ENCODE measurements at regions not wholly inside any gene's neighbourhood (a gene's known extent, or its start where the extent isn't known, plus 50 kb on each side); places are given as distances from the start of the nearest gene placed in this dataset.
"Not testable (repeated sequence)": the region's sequence is repeated elsewhere in the genome, so short reads cannot be mapped to it uniquely, and the experiment has no call there.

GRCh38 chr3:153551536-153552285 is 389.7 kb downstream of the RAP2B start:
- Histone ChIP-seq H3K9me3 (peaks cover 0 to under 1% (median 0%) of the 10 kb centered on the region in 8 donors), H3K36me3 (no peaks in the 10 kb centered on the region), H3K4me1 (no peaks in the 10 kb centered on the region), H3K27ac (no peak overlapping the region), H3K27me3 (replicated peaks in 1 of 7) (no peaks in the 10 kb centered on the region), H3K4me3 (no peak overlapping the region)
- intact Hi-C loops (cut with DNase I; ENCODE audit: low total_unique reads), result no loop called here
- TF ChIP-seq POLR2AphosphoS5 (IDR thresholded peaks at IDR 0.05) (no peak), CTCF (IDR thresholded peaks at IDR 0.05 in 8 of 11, conservative IDR thresholded peaks at IDR 0.05 in 3 of 11) (no peak), POLR2A (IDR thresholded peaks at IDR 0.05) (no peak)
- no peak for DNase-seq
- 62 to 89% (median 79%) methylated on average over 4 of the region's 4 CpGs for WGBS, 5 donors

- Histone ChIP-seq H3K9me3 (peaks cover 0 to 9% (median 2%) of the 10 kb centered on the region in 8 donors), H3K27ac (no peak overlapping the region), H3K4me1 (no peaks in the 10 kb centered on the region), H3K27me3 (replicated peaks in 1 of 7) (no peaks in the 10 kb centered on the region), H3K36me3 (no peaks in the 10 kb centered on the region), H3K4me3 (no peak overlapping the region)
- 76 to 83% (median 77%) methylated on average over 11 of the region's 11 CpGs for WGBS, 5 donors
- TF ChIP-seq POLR2A (IDR thresholded peaks at IDR 0.05) (no peak), CTCF (IDR thresholded peaks at IDR 0.05 in 8 of 11, conservative IDR thresholded peaks at IDR 0.05 in 3 of 11) (no peak), POLR2AphosphoS5 (IDR thresholded peaks at IDR 0.05) (no peak)
- intact Hi-C loops (cut with DNase I; ENCODE audit: low total_unique reads), result no loop called here
- no peak for DNase-seq
Observed at GRCh38 chr3:153552887-153553604, 391.0 kb downstream of the RAP2B start.

GRCh38 chr3:153553605-153553945 is 391.5 kb downstream of the RAP2B start:
- no peak for TF ChIP-seq POLR2A (IDR thresholded peaks at IDR 0.05)
- TF ChIP-seq POLR2AphosphoS5 (IDR thresholded peaks at IDR 0.05), result no peak
- TF ChIP-seq CTCF (IDR thresholded peaks at IDR 0.05 in 8 of 11, conservative IDR thresholded peaks at IDR 0.05 in 3 of 11), result no peak
- intact Hi-C loops (cut with DNase I; ENCODE audit: low total_unique reads), result no loop called here
- Histone ChIP-seq H3K27ac (no peak overlapping the region), H3K9me3 (peaks cover 0 to 14% (median 8%) of the 10 kb centered on the region in 8 donors), H3K27me3 (replicated peaks in 1 of 7) (no peaks in the 10 kb centered on the region), H3K4me1 (no peaks in the 10 kb centered on the region), H3K4me3 (no peak overlapping the region), H3K36me3 (no peaks in the 10 kb centered on the region)
- WGBS, 5 donors, result 81 to 95% (median 88%) methylated on average over 2 of the region's 2 CpGs
- DNase-seq, result no peak

- H3K27ac ChIP-seq, result no peak overlapping the region
- TF ChIP-seq POLR2AphosphoS5 (IDR thresholded peaks at IDR 0.05) (no peak), POLR2A (IDR thresholded peaks at IDR 0.05) (no peak), CTCF (IDR thresholded peaks at IDR 0.05 in 8 of 11, conservative IDR thresholded peaks at IDR 0.05 in 3 of 11) (no peak)
- no peaks in the 10 kb centered on the region for H3K4me1 ChIP-seq
- intact Hi-C loops (cut with DNase I; ENCODE audit: low total_unique reads), result no loop called here
- 34 to 78% (median 59%) methylated on average over 2 of the region's 2 CpGs for WGBS, 5 donors
- no peak for DNase-seq
- H3K4me3 ChIP-seq, result no peak overlapping the region
- H3K36me3 ChIP-seq, result no peaks in the 10 kb centered on the region
- peaks cover 0 to 38% (median 29%) of the 10 kb centered on the region in 8 donors for H3K9me3 ChIP-seq
- no peaks in the 10 kb centered on the region for H3K27me3 ChIP-seq (replicated peaks in 1 of 7)
Observed at GRCh38 chr3:153555919-153556318, 393.9 kb downstream of the RAP2B start.

- intact Hi-C loops (cut with DNase I; ENCODE audit: low total_unique reads); H3K27me3 ChIP-seq (replicated peaks in 1 of 7); H3K27ac ChIP-seq; H3K36me3 ChIP-seq; H3K4me3 ChIP-seq; H3K4me1 ChIP-seq; DNase-seq: not testable (repeated sequence)
- WGBS, 5 donors, result 76 to 87% (median 87%) methylated on average over 1 of the region's 1 CpG
- H3K9me3 ChIP-seq, result peaks cover 5 to 72% (median 63%) of the 10 kb centered on the region in 8 donors
Observed at GRCh38 chr3:153559366-153559765, 397.3 kb downstream of the RAP2B start.

All from spleen (tissue), 11 donors.